MV-4-11 (cell line): ENCODE measurements at regions not wholly inside any gene's neighbourhood (a gene's known extent, or its start where the extent isn't known, plus 50 kb on each side); places are given as distances from the start of the nearest gene placed in this dataset.
"Not testable (repeated sequence)": the region's sequence is repeated elsewhere in the genome, so short reads cannot be mapped to it uniquely, and the experiment has no call there.

Experiments
- DNase-seq: peaks from one replicate; lab custom pipeline; 2025; lab: John Stamatoyannopoulos, UW

DNA sequence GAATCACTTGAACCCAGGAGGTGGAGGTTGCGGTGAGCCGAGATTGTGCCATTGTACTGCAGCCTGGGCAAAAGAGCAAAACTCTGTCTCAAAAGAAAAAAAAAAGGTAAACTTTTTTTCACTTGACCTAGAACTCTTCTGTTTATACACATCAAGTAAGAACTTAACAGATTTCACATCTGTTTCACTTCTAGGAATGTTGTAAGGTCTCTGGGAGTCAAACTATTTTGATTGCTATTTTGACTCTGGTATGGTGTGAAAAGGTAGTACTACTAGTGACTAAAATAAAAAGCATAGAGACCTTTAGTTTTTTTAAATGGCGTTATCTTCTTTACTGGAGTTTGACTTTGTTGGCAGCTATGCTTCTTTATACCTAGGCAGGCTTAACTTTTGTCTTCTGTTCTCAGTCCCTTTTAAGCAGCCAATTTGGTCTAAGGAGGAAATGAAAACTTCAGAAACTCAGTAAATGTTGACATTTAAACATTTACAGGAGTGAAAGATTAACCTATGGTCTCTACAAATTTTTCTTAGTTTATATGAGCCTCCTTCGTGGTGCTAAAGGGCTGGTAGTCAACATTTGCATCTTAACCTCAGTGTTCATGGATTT is 84.7 kb downstream of the METTL2B start:
- not testable (repeated sequence) for DNase-seq

DNA sequence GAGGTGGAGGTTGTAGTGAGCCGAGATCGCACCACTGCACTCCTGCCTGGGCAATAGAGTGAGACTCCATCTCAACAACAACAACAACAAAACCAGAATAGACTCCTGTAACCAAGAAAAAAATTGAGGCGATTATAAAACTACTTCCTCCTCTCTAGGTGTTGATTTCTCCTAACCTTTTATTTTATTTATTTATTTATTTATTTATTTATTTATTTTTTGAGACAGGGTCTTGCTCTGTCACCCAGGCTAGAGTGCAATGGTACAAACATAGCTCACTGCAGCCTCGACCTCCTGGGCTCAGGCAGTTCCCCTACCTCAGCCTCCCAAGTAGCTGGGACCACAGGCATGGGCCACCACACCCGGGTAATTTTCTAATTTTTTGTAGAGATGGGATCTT is 86.2 kb downstream of the METTL2B start:
- not testable (repeated sequence) for DNase-seq

DNA sequence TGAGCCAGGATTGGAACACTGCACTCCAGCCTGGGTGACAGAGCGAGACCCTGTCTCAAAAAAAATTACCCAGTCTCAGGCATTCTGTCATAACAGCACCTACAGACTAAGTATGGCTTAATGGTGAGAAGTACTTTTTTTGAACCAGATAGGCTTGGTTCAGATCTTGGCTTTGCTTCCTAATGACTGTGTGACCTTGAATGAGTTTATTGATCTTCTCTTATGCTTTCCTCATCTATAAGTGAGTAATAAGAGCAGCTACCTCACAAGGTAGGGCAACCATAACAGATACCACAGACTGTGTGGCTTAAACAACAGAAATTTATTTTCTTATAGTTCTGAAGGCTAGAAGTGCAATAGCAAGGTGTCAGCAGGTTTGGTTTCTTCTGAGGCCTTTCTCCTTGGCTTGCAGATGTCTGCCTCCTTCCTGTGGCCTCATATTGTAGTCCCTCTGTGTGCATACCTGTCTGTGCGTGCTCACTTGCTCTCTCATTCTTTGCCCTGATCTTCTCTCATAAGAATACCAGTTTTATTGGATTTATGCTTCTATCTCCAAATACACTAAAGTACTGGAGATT is 87.7 kb downstream of the METTL2B start:
- not testable (repeated sequence) for DNase-seq

DNA sequence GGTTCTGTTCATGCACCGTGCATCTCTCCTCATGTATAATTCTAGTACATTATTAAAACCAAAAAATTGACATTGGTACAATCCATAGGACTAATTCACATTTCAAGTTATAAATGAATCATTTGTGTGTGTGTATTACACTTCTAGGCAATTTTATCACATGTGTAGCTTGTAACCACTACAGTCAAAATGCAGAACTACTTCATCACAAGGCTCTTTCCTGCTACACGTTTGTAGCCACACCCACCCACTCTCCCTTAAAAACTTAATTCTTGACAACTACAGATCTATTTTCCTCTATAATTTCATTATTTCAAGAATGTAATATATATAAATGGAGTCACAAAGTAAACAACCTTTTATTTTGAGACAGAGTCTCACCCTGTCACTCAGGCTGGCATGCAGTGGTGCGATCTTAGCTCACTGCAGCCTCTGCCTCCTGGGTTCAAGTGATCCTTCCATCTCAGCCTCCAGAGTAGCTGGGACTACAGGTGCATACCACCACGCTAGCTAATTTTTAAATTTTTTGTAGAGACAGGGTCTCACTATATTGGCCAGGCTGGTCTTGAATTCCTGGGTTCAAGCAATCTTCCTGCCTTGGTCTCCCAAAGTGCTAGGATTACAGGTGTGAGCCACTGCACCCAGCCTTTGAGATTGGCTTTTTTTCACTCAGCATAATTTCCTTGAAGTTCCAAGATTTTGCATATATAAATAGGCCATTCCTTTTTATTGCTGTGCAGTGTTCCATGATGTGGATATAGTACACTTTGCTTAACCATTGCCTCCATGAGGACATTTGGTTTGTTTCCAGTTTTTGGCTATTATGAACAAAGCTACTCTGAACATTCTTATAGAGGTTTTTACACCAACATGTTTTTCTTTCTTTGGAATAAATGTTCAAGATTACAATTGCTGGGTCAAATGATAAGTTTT is 88.7 kb downstream of the METTL2B start:
- peak; percentile 49 for DNase-seq

DNA sequence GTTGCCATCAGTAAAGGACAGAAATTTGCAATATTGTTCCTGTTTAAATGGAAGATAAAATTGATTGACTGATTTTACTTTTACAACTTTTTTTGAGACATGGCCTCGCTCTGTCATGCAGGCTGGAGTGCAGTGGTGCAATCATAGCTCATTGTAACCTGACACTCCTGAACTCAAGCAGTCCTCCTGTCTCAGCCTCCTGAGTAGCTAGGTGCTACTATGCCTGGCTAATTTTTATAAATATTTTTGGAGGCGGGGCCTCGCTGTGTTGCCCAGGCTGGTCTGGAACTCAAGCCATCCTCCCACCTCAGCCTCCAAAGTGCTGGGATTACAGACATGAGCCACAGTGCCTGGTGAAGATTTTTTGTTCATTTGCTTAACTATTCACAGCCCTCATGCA is 96.8 kb upstream of the GARIN1A start:
- DNase-seq, result not testable (repeated sequence)

DNA sequence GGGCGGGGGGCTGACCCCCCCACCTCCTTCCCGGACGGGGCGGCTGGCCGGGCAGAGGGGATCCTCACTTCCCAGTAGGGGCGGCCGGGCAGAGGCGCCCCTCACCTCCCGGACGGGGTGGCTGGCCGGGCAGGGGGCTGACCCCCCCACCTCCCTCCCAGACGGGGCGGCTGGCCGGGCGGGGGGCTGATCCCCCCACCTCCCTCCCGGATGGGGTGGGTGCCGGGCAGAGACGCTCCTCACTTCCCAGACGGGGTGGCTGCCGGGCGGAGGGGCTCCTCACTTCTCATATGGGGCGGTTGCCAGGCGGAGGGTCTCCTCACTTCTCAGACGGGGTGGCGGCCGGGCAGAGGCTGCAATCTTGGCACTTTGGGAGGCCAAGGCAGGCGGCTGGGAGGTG is 95.1 kb upstream of the GARIN1A start:
- DNase-seq, result not testable (repeated sequence)

DNA sequence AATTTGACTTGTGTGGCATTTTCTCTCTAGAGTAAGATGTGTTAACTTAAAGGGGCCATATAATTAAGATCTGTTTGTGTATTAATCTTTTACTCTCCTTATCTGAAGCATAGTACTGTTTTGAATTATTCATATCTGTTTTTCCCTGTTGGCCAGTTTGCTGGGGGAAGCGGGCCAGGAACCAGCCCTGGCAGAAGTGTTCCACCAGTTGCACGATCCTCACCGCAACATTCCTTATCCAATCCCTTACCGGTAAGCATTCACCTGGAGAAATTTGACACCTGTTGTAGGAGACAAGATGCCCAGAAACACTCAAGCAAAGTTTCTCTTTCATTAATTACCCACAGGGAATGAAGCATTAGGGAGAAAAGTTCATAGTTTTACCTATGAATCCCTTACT is 92.2 kb upstream of the GARIN1A start:
- DNase-seq, result not testable (repeated sequence)

DNA sequence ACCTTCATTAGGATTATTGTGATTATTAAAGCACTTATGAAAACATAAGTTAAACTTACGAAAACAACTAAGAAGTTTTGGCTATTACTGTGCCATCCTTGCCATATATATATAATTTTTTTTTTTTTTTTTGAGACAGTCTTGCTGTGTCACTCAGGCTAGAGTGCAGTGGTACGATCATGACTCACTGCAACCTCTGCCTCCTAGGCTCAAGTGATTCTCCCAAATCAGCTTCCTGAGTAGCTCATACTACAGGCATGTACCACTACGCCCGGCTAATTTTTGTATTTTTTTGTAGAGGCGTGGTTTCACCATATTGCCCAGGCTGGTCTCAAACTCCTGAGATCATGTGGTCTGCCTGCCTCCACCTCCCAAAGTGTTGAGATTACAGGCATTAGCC is 91.0 kb upstream of the GARIN1A start:
- DNase-seq, result peak; percentile 42

DNA sequence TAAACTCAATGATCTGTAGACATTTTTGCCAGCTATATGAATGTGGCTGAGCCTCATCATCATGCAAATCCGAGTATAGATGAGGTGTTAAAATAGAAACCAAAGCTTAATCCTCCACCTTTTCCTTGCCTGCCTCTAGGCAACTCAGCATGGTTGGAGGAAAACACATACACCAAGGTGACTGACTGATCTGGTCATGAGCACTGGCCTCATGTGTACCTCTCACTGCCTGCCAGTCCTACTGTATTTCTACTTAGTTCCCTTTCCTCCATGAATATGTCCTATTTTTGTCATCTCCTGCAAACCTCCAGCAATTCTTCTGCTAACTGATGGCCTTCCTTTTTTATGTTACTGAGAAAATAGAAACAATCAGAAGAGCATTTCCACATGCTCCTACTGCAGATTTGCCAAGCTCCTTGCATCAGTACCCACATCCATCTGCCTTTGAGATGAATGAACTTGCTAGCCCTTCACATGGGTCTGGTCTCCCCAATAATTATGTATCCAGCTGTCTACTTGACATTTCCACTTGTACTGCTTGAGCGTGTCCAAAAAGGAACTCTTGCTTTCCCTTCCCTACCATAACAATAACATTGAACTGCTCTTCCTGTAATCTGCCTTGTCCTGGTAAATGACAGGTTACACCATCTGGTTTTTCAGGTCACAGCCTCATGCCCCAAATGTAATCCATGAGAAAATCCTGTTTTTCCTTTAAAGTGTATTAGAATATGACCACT is 90.1 kb upstream of the GARIN1A start:
- not testable (repeated sequence) for DNase-seq

DNA sequence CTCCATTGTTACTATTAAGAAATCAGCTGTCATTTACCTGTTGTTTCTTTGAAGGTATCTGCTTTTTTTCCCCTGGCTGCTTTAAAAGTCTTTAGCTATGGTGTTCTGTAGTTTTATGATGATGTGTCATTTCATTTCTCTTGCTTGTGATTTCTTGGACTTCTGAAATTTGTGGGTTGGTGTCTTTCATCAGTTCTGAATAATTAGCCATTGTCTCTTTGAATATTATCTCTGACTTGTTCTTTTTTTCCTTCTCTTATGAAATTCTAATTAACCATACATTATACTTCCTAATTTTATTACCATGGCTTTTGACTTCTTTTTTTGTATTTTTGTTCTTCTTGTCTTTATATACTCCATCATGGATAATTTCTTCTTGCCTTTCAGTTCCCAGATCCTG is 85.4 kb upstream of the GARIN1A start:
- not testable (repeated sequence) for DNase-seq

DNA sequence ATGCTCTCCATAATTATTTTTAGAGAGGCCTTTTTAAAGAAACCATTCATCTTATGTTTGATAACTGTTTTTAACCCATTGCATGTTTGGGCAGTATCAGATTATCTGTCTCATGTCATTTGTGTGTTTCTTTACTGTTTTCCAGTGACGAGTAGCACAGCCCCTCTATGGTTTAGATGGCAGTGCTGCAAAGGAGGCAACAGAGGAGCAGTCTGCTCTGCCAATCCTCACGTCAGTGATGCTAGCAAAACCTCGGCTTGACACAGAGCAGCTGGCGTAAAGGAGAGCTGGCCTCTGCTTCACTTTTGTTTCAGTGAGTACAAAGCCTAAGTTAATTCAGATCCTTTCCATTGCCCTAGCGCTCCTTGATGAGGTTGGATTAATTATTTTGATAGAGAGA is 80.4 kb upstream of the GARIN1A start:
- DNase-seq, result no peak

DNA sequence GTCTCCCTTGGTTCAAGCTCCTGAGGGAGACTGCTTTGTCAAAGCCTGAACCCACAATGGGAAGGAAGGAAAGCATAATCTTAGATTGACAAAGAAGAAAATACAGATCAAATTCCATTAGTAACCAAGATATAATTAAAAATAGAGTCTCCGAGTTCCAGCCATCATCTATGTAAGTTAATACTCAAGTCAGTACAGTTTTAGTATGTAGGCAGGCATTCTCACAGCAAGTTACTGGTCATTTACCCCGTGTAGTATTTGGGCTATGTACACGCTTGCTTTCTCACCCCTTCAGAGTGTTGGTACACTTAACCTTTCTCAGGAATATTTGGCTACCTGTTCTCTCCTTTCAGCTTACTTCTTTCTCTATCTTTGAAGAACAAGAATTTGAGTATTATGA is 79.9 kb upstream of the GARIN1A start:
- DNase-seq, result not testable (repeated sequence)

DNA sequence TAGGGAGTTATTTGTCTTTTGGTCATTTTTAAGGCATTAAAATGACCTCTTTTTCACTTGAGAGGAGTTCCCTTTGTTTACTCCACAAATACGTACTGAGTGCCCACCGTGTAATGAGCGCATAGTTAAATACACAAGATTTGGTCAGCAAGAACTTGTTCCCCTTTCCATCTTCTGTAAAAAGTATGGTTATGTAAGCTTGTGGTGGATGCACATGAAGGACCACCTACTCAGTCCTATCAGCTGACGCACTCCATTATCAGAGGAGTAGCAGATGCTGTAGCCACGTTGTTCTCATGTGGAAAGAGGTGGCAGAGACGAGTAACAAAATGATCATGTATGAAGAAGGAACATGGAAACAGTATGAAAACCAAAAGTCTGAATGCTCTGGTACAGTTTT is 78.0 kb upstream of the GARIN1A start:
- peak; percentile 52 for DNase-seq

DNA sequence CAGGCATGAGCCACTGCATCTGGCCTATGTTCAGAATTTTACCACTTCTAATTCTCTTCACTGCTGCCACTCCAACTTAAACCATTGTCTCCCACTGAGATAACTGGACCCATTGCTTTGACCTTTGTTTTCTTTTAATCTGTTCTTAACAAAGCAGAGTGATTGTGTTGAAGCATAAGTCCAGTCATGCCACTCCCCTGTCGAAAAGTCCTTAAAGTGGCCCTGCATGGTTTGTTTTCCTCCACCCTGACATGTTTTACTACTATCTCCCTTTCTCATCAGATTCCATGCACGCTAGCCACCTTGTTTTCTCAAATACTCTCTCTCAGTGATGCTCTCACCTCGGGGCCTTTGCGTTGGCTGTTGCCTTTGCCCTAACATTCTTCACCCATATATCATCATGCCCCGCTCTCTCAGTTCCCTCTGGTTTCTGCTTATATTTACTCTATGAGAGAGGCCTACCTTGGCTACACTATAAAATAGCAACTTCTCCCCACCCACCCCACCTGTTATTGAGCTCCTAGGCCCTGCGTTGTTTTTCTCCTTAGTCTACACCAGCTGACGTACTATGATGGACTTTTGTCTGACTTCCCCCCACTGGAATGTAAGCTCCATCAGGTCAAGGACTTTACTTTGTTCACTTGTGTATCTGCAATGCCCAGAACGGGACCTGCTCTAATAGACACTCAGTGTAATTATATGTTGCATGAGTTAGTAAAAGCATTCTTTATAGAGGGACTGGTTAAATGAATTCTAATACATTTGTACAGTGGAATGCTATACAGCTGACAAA is 75.6 kb upstream of the GARIN1A start:
- not testable (repeated sequence) for DNase-seq

DNA sequence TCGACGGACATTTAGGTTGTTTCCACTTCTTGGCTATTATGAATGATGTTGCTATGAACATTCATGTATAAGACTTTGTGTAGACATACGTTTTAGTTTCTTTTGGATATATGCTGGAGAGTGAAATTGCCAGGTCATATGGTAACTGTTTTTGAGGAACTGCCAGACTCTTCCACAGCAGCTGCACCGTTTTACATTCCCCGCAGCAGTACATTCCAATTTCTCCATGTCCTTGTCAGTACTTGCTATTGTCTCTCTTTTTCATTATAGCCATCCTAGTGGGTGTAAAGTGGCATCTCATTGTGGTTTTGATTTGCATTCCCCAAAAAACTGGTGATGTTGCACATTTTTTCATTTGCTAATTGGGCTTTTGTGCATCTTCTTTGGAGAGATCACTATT is 73.1 kb upstream of the GARIN1A start:
- DNase-seq, result peak; percentile 17

DNA sequence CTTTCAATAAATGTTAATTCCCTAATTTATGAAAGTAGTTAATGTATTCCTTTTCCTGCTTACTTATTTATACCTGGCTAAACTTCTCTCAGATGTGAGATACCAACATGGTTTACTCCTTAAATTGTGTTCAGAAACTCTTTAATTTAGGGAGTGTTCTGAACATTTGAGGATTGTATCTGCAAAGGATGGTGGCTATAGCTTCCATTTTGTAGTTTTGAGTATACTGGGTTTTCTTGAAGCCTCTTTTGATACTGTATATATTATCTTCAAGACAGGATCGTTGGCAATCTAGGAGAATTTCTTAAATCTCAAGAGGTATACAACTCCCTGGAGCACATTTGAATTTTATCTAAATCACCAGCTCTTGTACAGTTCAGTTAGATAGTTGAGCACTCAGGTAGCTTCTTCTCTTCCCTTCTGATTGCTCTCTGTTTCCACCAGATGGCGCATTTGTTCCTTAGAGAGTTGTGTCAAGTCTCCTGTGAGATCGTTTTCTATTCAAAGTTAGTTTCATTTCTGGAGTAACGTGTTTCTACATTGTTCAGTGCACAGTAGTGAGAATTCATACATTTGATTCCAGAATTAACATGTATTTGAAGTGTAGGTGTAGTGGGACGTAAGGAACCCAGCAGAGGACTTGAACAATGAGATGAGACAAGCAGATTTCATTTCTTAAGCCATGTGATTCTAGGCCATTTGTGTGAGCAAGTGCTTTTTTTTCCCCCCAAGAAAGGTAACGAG is 63.2 kb upstream of the GARIN1A start:
- DNase-seq, result peak; percentile 71

DNA sequence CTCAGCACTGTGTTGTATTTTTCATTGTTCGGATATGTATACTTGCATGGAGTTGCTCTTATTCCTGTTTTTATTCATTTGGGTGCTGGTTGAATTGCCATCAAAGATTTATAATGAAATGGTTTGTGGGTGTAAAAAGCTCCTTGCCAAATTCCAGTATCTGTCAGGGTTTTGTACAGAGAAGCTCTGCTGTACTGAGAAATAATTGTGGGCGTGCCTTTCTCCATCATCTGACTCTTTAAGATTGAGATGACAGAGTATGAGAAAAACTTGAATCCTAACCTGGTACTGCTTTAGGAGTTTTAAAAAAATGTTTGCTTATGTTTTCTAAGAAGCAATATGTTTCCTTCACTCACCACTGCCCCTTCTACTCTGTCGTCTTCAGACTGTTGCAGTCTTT is 58.7 kb upstream of the GARIN1A start:
- DNase-seq, result not testable (repeated sequence)

DNA sequence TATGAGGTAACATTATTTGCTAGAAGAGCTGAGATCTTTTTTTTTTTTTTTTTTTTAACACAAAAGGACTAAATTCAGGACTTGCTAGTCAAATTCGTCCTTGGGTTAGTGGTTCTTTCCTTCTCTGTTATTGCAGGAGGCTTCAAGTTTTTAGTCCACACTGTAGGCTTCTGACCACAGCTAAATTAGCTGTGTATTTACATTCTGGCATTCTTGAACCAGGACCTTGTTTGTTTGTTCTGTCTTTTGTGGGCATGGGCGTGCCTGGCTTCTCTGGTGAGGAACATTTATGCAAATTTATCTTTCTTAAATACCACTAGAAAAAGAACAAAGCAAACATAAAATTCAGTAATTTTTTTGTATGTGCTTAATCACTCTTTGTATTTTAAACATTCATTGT is 57.3 kb upstream of the GARIN1A start:
- not testable (repeated sequence) for DNase-seq

DNA sequence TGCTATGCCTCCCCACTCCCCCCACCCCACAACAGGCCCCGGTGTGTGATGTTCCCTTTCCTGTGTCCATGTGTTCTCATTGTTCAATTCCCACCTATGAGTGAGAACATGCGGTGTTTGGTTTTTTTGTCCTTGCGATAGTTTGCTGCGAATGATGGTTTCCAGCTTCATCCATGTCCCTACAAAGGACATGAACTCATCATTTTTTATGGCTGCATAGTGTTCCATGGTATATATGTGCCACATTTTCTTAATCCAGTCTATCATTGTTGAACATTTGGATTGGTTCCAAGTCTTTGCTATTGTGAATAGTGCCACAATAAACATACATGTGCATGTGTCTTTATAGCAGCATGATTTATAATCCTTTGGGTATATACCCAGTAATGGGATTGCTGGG is 55.3 kb upstream of the GARIN1A start:
- DNase-seq, result not testable (repeated sequence)
